Spleen (tissue), 11 donors: ENCODE measurements at regions not wholly inside any gene's neighbourhood (a gene's known extent, or its start where the extent isn't known, plus 50 kb on each side); places are given as distances from the start of the nearest gene placed in this dataset.

Experiments used
- DNase-seq: peaks from one replicate; pipeline ENCODE4 v3.0.0-alpha.2; 2020
- H3K27ac ChIP-seq, 8 donors: fragments of 200-600 bp; sonication (generic) in 7 of 8; 1 replicate in 4 of 8; 2 replicates in 4 of 8; pipeline versions ENCODE4 v1.5.0 to v1.8.0; 2016 to 2021; ENCODE audit warnings: inconsistent platforms in 4 of 8, mild to moderate bottlenecking in 4 of 8, moderate library complexity in 1 of 8
- H3K27me3 ChIP-seq, 7 donors: fragments of 200-600 bp; sonication (generic) in 6 of 7; replicated peaks in 1 of 7; 1 replicate in 4 of 7; 2 replicates in 3 of 7; pipeline versions ENCODE4 v1.5.0 to v1.8.0; 2016 to 2021; ENCODE audit warnings: inconsistent platforms in 3 of 7, mild to moderate bottlenecking in 1 of 7
- H3K36me3 ChIP-seq, 6 donors: fragments of 200-600 bp; sonication (generic) in 5 of 6; 1 replicate in 4 of 6; 2 replicates in 2 of 6; pipeline versions ENCODE4 v1.5.0 to v1.8.0; 2016 to 2021; ENCODE audit warnings: inconsistent platforms in 2 of 6
- H3K4me1 ChIP-seq, 6 donors: fragments of 200-600 bp; sonication (generic) in 5 of 6; 1 replicate in 3 of 6; 2 replicates in 3 of 6; pipeline versions ENCODE4 v1.5.0 to v1.8.0; 2016 to 2021; ENCODE audit warnings: inconsistent platforms in 3 of 6
- H3K4me3 ChIP-seq, 8 donors: fragments of 200-600 bp; sonication (generic) in 7 of 8; 1 replicate in 4 of 8; 2 replicates in 4 of 8; pipeline versions ENCODE4 v1.5.0 to v1.8.0; 2016 to 2021; ENCODE audit warnings: inconsistent platforms in 4 of 8, mild to moderate bottlenecking in 4 of 8, moderate library complexity in 2 of 8
- H3K9me3 ChIP-seq, 8 donors: fragments of 200-600 bp; sonication (generic) in 7 of 8; 1 replicate in 4 of 8; 2 replicates in 4 of 8; pipeline versions ENCODE4 v1.5.0 to v1.8.0; 2016 to 2021; ENCODE audit warnings: inconsistent platforms in 4 of 8
- CTCF ChIP-seq, 11 experiments: fragments of 200-600 bp in 7 of 11; fragments of 450-650 bp in 4 of 11; sonication (generic) in 4 of 11; IDR thresholded peaks in 8 of 11; conservative IDR thresholded peaks in 3 of 11; 1 replicate in 7 of 11; 2 replicates in 4 of 11; pipeline versions ENCODE4 v1.4.0 to v1.8.0; 2016 to 2021; ENCODE audit warnings: antibody characterized with exemption in 11 of 11, inconsistent platforms in 4 of 11, mild to moderate bottlenecking in 1 of 11
- POLR2A ChIP-seq, 3 donors: fragments of 450-650 bp; IDR thresholded peaks; one replicate each; pipeline ENCODE4 v1.5.1; 2017; ENCODE audit warnings: antibody characterized with exemption in 3 of 3, mild to moderate bottlenecking in 1 of 3
- POLR2AphosphoS5 ChIP-seq, 3 donors: sonication (generic); formaldehyde crosslinking; IDR thresholded peaks; one replicate each; pipeline ENCODE4 v1.5.1; 2017; ENCODE audit warnings: antibody characterized with exemption in 3 of 3
- WGBS, 5 donors: extraction: QIAGEN DNeasy Blood & Tissue Kit in 3 of 5; methylation state at CpG; one replicate each; pipeline versions ENCODE4 v1.1.5 to v1.1.7; 2013 to 2018; 5-methylcytosine and 5-hydroxymethylcytosine counted together
- intact Hi-C: fragments of 100-400 bp; cut with DNase I; formaldehyde crosslinking; loops from one replicate; pipeline ENCODE4 v1.15.0; 2023; ENCODE audit warnings: low total_unique reads
- donor health status: healthy with polysubstance abuse.
- donor health status: DM: no; HTN: no; CAD: no; lungs with moderate emphysema.
- donor health status: DM: no; HTN: no; CAD: no.
- donor health status: Bipolar disorder and iron deficiency.
- donor health status: healthy.
- donor health status: DM: no; HTN: no; CAD: no.
- donor health status: DM: yes; HTN: yes; CAD: no.

- H3K27me3 ChIP-seq, result no peaks in the 10 kb centered on the region
- intact Hi-C loops, result no loop called here
- no peaks in the 10 kb centered on the region for H3K4me1 ChIP-seq
- no peak overlapping the region for H3K4me3 ChIP-seq
- no peaks in the 10 kb centered on the region for H3K36me3 ChIP-seq
- TF ChIP-seq POLR2A (IDR thresholded peaks at IDR 0.05) (no peak), POLR2AphosphoS5 (IDR thresholded peaks at IDR 0.05) (no peak), CTCF (IDR thresholded peaks at IDR 0.05 in 8 of 11, conservative IDR thresholded peaks at IDR 0.05 in 3 of 11) (no peak)
- H3K9me3 ChIP-seq, result peaks cover 0 to 25% (median 5%) of the 10 kb centered on the region in 8 donors
- H3K27ac ChIP-seq, result no peak overlapping the region
- no peak for DNase-seq
- 3 to 13% (median 4%) methylated on average over 1 of the region's 1 CpG for WGBS, 5 donors
These were observed 353.0 kb upstream of the RORA start for GRCh38 chr15:61582092-61582491.

- Histone ChIP-seq H3K9me3 (peaks cover 0 to 14% (median 0%) of the 10 kb centered on the region in 8 donors), H3K4me3 (no peak overlapping the region), H3K27ac (no peak overlapping the region), H3K4me1 (no peaks in the 10 kb centered on the region), H3K27me3 (no peaks in the 10 kb centered on the region), H3K36me3 (no peaks in the 10 kb centered on the region)
- TF ChIP-seq POLR2A (IDR thresholded peaks at IDR 0.05), result no peak
- no peak for TF ChIP-seq POLR2AphosphoS5 (IDR thresholded peaks at IDR 0.05)
- no peak for TF ChIP-seq CTCF (IDR thresholded peaks at IDR 0.05 in 8 of 11, conservative IDR thresholded peaks at IDR 0.05 in 3 of 11)
- WGBS, 5 donors, result 65 to 80% (median 77%) methylated on average over 1 of the region's 1 CpG
- intact Hi-C loops, result no loop called here
- DNase-seq, result no peak
These were observed 346.5 kb upstream of the RORA start for GRCh38 chr15:61575597-61575996.

GRCh38 chr15:61571026-61571425 lies 341.9 kb upstream of the RORA start:
- no peak for DNase-seq
- H3K4me1 ChIP-seq, result no peaks in the 10 kb centered on the region
- 78 to 93% (median 87%) methylated on average over 1 of the region's 1 CpG for WGBS, 5 donors
- intact Hi-C loops, result no loop called here
- no peak overlapping the region for H3K4me3 ChIP-seq
- peaks cover 0 to 3% (median 0%) of the 10 kb centered on the region in 8 donors for H3K9me3 ChIP-seq
- H3K36me3 ChIP-seq, result no peaks in the 10 kb centered on the region
- H3K27me3 ChIP-seq, result peaks cover 0 to 4% (median 0%) of the 10 kb centered on the region in 7 donors
- TF ChIP-seq POLR2A (IDR thresholded peaks at IDR 0.05) (no peak), POLR2AphosphoS5 (IDR thresholded peaks at IDR 0.05) (no peak)
- H3K27ac ChIP-seq, result no peak overlapping the region

GRCh38 chr15:61564785-61565184 lies 335.7 kb upstream of the RORA start:
- TF ChIP-seq POLR2AphosphoS5 (IDR thresholded peaks at IDR 0.05), result no peak
- intact Hi-C loops, result no loop called here
- 62 to 84% (median 73%) methylated on average over 3 of the region's 3 CpGs for WGBS, 5 donors
- Histone ChIP-seq H3K4me3 (no peak overlapping the region), H3K36me3 (no peaks in the 10 kb centered on the region), H3K27ac (no peak overlapping the region), H3K9me3 (no peaks in the 10 kb centered on the region), H3K4me1 (no peaks in the 10 kb centered on the region), H3K27me3 (peaks cover 0 to 14% (median 0%) of the 10 kb centered on the region in 7 donors)
- no peak for DNase-seq

- H3K4me1 ChIP-seq, result no peaks in the 10 kb centered on the region
- H3K27me3 ChIP-seq, result peaks cover 0 to 9% (median 0%) of the 10 kb centered on the region in 7 donors
- TF ChIP-seq CTCF (IDR thresholded peaks at IDR 0.05 in 8 of 11, conservative IDR thresholded peaks at IDR 0.05 in 3 of 11), result no peak
- no peak for TF ChIP-seq POLR2A (IDR thresholded peaks at IDR 0.05)
- H3K9me3 ChIP-seq, result no peaks in the 10 kb centered on the region
- no peak overlapping the region for H3K4me3 ChIP-seq
- 56 to 61% (median 58%) methylated on average over 6 of the region's 6 CpGs for WGBS, 5 donors
- no peak overlapping the region for H3K27ac ChIP-seq
- intact Hi-C loops, result no loop called here
- no peak for DNase-seq
- H3K36me3 ChIP-seq, result no peaks in the 10 kb centered on the region
These were observed 329.4 kb upstream of the RORA start for GRCh38 chr15:61558172-61559136.
